ENCODE measurements at regions not wholly inside any gene's neighbourhood (a gene's known extent, or its start where the extent isn't known, plus 50 kb on each side); places are given as distances from the start of the nearest gene placed in this dataset.
"Not testable (repeated sequence)": the region's sequence is repeated elsewhere in the genome, so short reads cannot be mapped to it uniquely, and the experiment has no call there.

DNA sequence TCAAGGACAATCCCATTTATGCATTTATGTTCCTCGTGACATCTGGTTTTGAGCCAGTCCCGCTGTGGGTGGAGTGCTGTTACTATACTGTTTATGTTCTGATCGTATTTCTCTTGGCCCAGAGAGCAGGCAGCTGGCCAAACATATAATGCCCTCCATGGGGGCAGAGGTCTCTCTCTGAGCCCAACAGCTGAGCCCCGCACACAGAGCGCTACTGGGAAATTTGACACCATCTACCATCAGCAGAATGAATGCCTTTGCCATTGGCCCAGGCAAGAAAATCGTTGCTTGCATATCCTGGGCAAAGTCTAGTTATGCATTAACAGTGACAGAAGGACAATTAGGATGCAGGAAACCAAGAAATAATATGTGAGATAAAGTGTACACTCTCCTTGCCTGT lies 126.8 kb upstream of the CACNA1A start:
- Mint-ChIP-seq H3K36me3 (ENCODE audit: low read depth) (no peaks in the 10 kb centered on the region), H3K4me3 (no peak overlapping the region), H3K9me3 (no peaks in the 10 kb centered on the region), H3K4me1 (ENCODE audit: low read depth) (no peaks in the 10 kb centered on the region), H3K27ac (no peak overlapping the region), H3K27me3 (ENCODE audit: low read depth) (no peaks in the 10 kb centered on the region)

DNA sequence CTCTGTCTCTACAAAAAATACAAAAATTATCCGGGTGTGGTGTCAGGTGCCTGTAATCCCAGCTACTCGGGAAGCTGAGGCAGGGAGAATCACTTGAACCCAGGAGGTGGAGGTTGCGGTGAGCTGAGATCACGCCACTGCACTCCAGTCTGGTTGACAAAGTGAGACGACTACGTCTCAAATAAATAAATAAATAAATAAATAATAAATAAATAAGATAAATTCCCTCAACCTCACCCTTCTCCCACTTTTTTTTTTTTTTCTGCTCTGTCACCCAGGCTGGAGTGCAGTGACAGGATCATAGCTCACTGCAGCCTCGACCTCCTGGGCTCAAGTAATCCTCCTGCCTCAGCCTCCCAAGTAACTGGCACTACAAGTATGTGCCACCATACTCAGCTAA lies 125.9 kb upstream of the CACNA1A start:
- not testable (repeated sequence) for H3K36me3 Mint-ChIP-seq (ENCODE audit: low read depth); H3K4me1 Mint-ChIP-seq (ENCODE audit: low read depth); H3K4me3 Mint-ChIP-seq; H3K27ac Mint-ChIP-seq; H3K9me3 Mint-ChIP-seq; H3K27me3 Mint-ChIP-seq (ENCODE audit: low read depth)

GRCh38 chr19:13629687-13630357 lies 123.5 kb upstream of the CACNA1A start:
- H3K4me3 Mint-ChIP-seq, result no peak overlapping the region
- H3K4me1 Mint-ChIP-seq (ENCODE audit: low read depth), result no peaks in the 10 kb centered on the region
- H3K36me3 Mint-ChIP-seq (ENCODE audit: low read depth), result no peaks in the 10 kb centered on the region
- H3K27me3 Mint-ChIP-seq (ENCODE audit: low read depth), result peaks cover 6% of the 10 kb centered on the region
- H3K9me3 Mint-ChIP-seq, result no peaks in the 10 kb centered on the region
- H3K27ac Mint-ChIP-seq, result no peak overlapping the region

DNA sequence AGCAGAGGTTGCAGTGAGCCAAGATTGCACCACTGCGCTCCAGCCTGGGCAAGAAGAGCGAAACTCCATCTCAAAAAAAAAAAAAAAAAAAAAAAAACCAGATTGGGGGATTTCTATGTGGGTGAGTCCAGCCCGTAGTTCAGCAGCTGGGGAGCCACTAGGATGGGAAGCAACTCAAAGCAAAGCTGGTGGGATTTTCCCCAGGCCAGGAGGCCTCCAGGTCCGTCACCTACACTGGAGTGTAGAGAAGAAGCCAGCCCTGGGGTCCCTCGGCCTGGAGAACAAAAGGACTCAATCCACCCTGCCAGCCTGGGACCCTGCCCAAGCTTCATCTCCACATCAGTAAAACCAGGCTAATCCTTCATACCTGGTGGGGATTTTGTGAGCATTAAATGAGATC lies 121.3 kb upstream of the CACNA1A start:
- no peak overlapping the region for H3K4me3 Mint-ChIP-seq
- no peaks in the 10 kb centered on the region for H3K4me1 Mint-ChIP-seq (ENCODE audit: low read depth)
- H3K27ac Mint-ChIP-seq, result no peak overlapping the region
- H3K36me3 Mint-ChIP-seq (ENCODE audit: low read depth), result no peaks in the 10 kb centered on the region
- H3K9me3 Mint-ChIP-seq, result no peaks in the 10 kb centered on the region
- H3K27me3 Mint-ChIP-seq (ENCODE audit: low read depth), result peaks cover 27% of the 10 kb centered on the region

DNA sequence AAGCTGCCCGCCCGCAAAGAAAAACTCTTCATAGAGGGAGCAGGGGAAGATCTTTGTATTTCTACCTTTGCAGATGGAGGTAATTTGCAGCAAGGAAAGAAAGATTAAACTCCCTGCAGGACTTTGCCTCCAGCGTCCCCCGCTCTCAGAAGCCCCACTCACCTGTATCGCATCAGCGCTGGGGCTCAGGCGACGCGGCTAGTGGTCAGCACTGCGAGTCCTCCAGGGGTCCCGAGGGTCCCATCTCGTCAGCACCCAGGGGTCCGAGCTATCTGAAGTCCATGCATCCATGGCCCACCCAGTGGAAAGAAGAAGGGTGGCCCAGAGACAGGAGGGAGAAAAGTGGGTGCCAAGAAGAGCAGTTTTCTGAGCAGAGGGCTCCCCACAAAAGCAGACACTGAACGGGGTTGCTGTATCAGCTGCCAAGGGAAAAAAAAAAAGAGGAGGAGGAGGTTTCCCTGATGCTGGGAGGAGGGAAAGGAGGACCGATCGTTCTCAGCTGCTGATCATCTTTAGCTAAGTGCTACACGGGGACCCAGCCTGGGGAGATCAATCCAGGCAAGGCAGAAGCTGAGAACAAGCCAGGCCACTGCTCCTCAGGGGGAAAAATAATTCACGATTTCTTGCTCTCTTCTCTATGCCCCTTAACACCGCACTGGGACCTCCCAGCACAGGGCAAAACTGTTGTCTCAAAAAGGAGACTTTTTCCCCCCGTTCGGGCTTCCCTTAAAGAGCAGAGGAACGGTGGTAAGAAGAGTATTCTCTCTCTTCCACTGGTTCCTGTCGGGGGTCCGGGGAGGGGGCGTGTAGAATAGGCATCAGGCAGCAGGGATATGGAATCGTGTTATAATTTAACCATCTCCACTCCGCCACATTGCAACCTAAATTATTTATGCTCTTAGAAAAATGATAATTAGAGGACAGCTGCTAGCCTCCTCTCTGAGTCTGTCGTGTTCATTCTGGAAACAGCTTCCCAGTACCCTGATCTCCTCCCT lies 117.7 kb upstream of the CACNA1A start:
- no peaks in the 10 kb centered on the region for H3K4me1 Mint-ChIP-seq (ENCODE audit: low read depth)
- peaks cover 34% of the 10 kb centered on the region for H3K27me3 Mint-ChIP-seq (ENCODE audit: low read depth)
- H3K27ac Mint-ChIP-seq, result no peak overlapping the region
- no peaks in the 10 kb centered on the region for H3K9me3 Mint-ChIP-seq
- H3K4me3 Mint-ChIP-seq, result no peak overlapping the region
- no peaks in the 10 kb centered on the region for H3K36me3 Mint-ChIP-seq (ENCODE audit: low read depth)

DNA sequence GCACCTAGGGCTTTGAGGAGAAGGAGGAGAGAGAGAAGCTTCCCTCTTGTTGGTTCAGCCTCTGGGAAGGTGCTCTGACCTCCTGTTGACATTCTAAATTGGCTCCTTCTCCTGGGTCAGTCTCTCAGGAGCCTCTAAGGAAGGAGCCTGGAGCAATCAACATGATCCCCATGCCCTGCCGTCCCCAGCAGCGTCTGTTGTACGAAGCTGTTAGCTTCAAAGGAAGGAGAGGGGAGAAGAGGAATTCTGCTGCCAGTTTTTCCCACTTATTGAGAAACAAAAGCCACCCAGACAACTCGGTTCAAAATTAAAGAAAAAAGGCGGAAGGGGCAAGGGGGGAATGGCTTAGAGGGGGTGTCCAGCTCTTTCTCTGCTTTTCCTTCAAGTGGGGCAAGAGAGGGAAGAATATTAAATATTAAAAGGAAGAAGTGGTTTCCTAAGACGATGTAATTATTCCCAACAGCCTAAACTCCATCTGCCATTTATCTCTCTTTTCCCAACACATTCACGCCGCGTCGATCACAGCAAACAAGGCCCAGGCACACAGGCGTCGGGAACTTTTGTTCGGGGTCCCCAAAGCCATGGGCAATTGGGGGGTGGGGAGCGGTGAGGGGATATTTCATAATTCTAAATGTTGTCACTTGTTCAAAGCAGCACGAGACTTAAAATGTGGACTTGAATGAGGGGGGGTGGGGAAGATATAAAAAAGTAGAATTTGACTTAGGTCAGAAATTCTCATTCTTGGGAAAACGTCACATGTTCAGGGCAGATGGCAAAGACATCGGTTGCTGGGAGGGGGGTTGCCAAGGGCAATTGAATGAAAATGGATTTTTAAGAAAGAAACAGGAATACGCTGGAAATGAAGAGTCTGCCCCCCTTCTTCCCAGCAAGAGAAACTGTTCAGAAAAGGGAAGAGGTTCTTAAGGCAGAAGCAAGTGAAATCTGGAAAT lies 116.8 kb upstream of the CACNA1A start:
- Mint-ChIP-seq H3K27ac (no peak overlapping the region), H3K4me1 (ENCODE audit: low read depth) (no peaks in the 10 kb centered on the region), H3K36me3 (ENCODE audit: low read depth) (no peaks in the 10 kb centered on the region), H3K27me3 (ENCODE audit: low read depth) (peaks cover 38% of the 10 kb centered on the region), H3K4me3 (no peak overlapping the region), H3K9me3 (no peaks in the 10 kb centered on the region)

GRCh38 chr19:13621413-13621812 lies 115.1 kb upstream of the CACNA1A start:
- no peak overlapping the region for H3K27ac Mint-ChIP-seq
- no peak overlapping the region for H3K4me3 Mint-ChIP-seq
- H3K4me1 Mint-ChIP-seq (ENCODE audit: low read depth), result no peaks in the 10 kb centered on the region
- peaks cover 38% of the 10 kb centered on the region for H3K27me3 Mint-ChIP-seq (ENCODE audit: low read depth)
- no peaks in the 10 kb centered on the region for H3K9me3 Mint-ChIP-seq
- H3K36me3 Mint-ChIP-seq (ENCODE audit: low read depth), result no peaks in the 10 kb centered on the region

DNA sequence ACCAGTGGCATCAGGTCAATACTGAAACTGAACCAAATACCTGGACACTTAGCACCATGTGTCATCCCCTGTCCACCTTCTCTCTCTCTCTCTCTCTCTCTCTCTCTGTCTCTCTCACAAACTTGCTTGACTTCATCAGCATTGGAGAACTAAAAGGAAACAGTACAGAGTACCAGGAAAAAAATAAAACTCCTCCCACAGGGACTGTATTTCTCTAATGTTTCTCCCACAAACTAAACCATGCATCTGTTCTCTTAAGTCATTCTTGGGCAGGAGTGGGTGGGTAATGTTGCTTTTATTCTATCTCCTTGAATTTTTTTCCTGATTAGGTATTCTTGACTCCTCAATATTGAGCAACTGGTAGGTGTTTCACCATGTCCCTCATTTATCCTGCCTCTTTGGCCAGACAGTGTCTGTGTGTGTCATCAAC lies 112.9 kb upstream of the CACNA1A start:
- no peaks in the 10 kb centered on the region for H3K9me3 Mint-ChIP-seq
- H3K4me1 Mint-ChIP-seq (ENCODE audit: low read depth), result no peaks in the 10 kb centered on the region
- no peak overlapping the region for H3K4me3 Mint-ChIP-seq
- H3K36me3 Mint-ChIP-seq (ENCODE audit: low read depth), result no peaks in the 10 kb centered on the region
- H3K27ac Mint-ChIP-seq, result no peak overlapping the region
- peaks cover 27% of the 10 kb centered on the region for H3K27me3 Mint-ChIP-seq (ENCODE audit: low read depth)

- Mint-ChIP-seq H3K27me3 (ENCODE audit: low read depth) (peaks cover 3% of the 10 kb centered on the region), H3K4me3 (no peak overlapping the region), H3K27ac (no peak overlapping the region), H3K4me1 (ENCODE audit: low read depth) (no peaks in the 10 kb centered on the region), H3K9me3 (no peaks in the 10 kb centered on the region), H3K36me3 (ENCODE audit: low read depth) (no peaks in the 10 kb centered on the region)
Observed at GRCh38 chr19:13615890-13616289, 109.6 kb upstream of the CACNA1A start.

GRCh38 chr19:13613447-13613846 lies 107.2 kb upstream of the CACNA1A start:
- Mint-ChIP-seq H3K36me3 (ENCODE audit: low read depth) (no peaks in the 10 kb centered on the region), H3K4me1 (ENCODE audit: low read depth) (no peaks in the 10 kb centered on the region), H3K4me3 (no peak overlapping the region), H3K27ac (no peak overlapping the region), H3K9me3 (no peaks in the 10 kb centered on the region), H3K27me3 (ENCODE audit: low read depth) (peaks cover 1% of the 10 kb centered on the region)

DNA sequence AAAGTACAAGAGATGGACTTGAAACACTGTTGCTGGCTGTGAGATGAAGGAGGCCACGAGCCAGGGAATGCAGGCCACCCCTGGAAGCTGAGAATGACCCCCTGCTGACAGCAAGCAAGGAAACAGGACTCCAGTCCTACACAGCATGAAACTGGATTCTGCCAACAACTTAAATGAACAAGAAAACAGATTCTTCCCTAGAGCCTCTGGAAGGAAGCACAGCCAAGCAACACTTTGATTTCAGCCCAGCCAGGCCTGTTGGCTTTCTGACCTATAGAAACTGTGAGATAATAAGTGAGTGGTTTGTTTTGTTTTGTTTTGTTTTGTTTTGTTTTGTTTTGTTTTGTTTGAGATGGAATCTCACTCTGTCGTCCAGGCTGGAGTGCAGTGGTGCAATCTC lies 105.3 kb upstream of the CACNA1A start:
- no peaks in the 10 kb centered on the region for H3K9me3 Mint-ChIP-seq
- H3K27me3 Mint-ChIP-seq (ENCODE audit: low read depth), result no peaks in the 10 kb centered on the region
- H3K27ac Mint-ChIP-seq, result no peak overlapping the region
- no peaks in the 10 kb centered on the region for H3K4me1 Mint-ChIP-seq (ENCODE audit: low read depth)
- no peaks in the 10 kb centered on the region for H3K36me3 Mint-ChIP-seq (ENCODE audit: low read depth)
- no peak overlapping the region for H3K4me3 Mint-ChIP-seq

DNA sequence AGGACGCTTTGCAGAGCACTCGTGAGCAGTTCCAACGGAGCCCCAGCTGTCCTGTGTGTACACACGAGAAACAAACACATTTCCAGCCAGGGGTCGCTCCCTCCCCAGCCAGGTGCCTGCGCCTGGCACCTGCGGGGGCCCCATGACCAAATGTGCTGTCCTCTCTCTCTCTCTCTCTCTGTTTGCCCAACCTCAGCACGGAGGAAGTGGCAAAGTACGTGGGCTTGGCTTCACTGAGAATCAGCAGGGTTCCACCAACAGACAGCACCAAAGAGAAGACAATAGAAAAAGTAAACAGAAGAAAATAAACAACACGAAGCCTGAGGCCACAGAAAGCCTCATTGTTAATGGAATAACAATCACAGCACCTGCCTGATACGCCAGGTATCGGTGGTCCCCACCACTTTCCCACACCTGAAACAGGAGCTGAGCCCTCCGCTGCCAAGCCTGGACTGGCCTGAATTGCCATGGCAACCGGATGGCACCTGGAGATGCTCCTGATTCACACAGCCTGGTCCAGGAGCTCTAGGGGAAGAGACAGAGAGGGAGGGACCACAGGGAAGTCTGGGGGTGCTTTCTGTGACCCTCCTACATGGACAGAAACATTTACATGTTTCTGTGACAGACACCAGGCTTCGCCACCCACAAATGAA lies 103.9 kb upstream of the CACNA1A start:
- no peaks in the 10 kb centered on the region for H3K9me3 Mint-ChIP-seq
- H3K27ac Mint-ChIP-seq, result no peak overlapping the region
- no peak overlapping the region for H3K4me3 Mint-ChIP-seq
- H3K4me1 Mint-ChIP-seq (ENCODE audit: low read depth), result no peaks in the 10 kb centered on the region
- no peaks in the 10 kb centered on the region for H3K36me3 Mint-ChIP-seq (ENCODE audit: low read depth)
- H3K27me3 Mint-ChIP-seq (ENCODE audit: low read depth), result peaks cover 3% of the 10 kb centered on the region

GRCh38 chr19:13606156-13606555 lies 99.9 kb upstream of the CACNA1A start:
- Mint-ChIP-seq H3K9me3 (no peaks in the 10 kb centered on the region), H3K27ac (no peak overlapping the region), H3K36me3 (ENCODE audit: low read depth) (no peaks in the 10 kb centered on the region), H3K27me3 (ENCODE audit: low read depth) (peaks cover 8% of the 10 kb centered on the region), H3K4me3 (no peak overlapping the region), H3K4me1 (ENCODE audit: low read depth) (no peaks in the 10 kb centered on the region)

Measured in T-helper 1 cell treated with Interleukin-12 subunit alpha and Interleukin-12 subunit beta and Interleukin-4 antibody, amounts not matched to agents 30 μg/mL and 1 μg/mL, for 36 hours (primary cell).